OCI-LY1 (cell line): ENCODE measurements at regions not wholly inside any gene's neighbourhood (a gene's known extent, or its start where the extent isn't known, plus 50 kb on each side); places are given as distances from the start of the nearest gene placed in this dataset.
A peak's percentile ranks its signal among the peaks of the same experiment; 100 is the strongest.
"Not testable (repeated sequence)": the region's sequence is repeated elsewhere in the genome, so short reads cannot be mapped to it uniquely, and the experiment has no call there.

Experiments used
- H2AFZ ChIP-seq: fragments of 200-600 bp; sonication (generic), shearing (Covaris generic); 2 replicates; pipeline ENCODE4 v1.6.0; 2014; ENCODE audit warnings: antibody characterized with exemption, mild to moderate bottlenecking, low read length
- H3F3A ChIP-seq: fragments of 200-600 bp; sonication (generic), shearing (Covaris generic); 2 replicates; pipeline ENCODE4 v1.6.0; 2014; ENCODE audit warnings: mild to moderate bottlenecking, antibody characterized with exemption, low read length, moderate library complexity; ENCODE audit not compliant: insufficient read depth
- H3K27ac ChIP-seq: fragments of 200-600 bp; sonication (generic); 2 replicates; pipeline ENCODE4 v1.5.1; 2014; ENCODE audit warnings: low read length, mixed run types, mild to moderate bottlenecking, low read depth; ENCODE audit not compliant: poor library complexity, severe bottlenecking
- H3K27me3 ChIP-seq: fragments of 200-600 bp; sonication (generic); 2 replicates; pipeline ENCODE4 v1.6.0; 2014; ENCODE audit warnings: antibody characterized with exemption, mild to moderate bottlenecking, low read length, moderate library complexity; ENCODE audit not compliant: insufficient read depth
- H3K36me3 ChIP-seq: fragments of 200-600 bp; sonication (generic); 2 replicates; pipeline ENCODE4 v1.6.1; 2014; ENCODE audit warnings: mild to moderate bottlenecking, antibody characterized with exemption, low read length, moderate library complexity, mixed read lengths; ENCODE audit not compliant: insufficient read depth
- H3K4me1 ChIP-seq: fragments of 200-600 bp; sonication (generic); 2 replicates; pipeline ENCODE4 v1.5.1; 2014; ENCODE audit warnings: mild to moderate bottlenecking, low read length, moderate library complexity; ENCODE audit not compliant: insufficient read depth, severe bottlenecking
- H3K4me2 ChIP-seq: fragments of 200-600 bp; sonication (generic), shearing (Covaris generic); 2 replicates; pipeline ENCODE4 v1.6.1; 2014; ENCODE audit warnings: low read length
- H3K4me3 ChIP-seq: fragments of 200-600 bp; sonication (generic); 2 replicates; pipeline ENCODE4 v1.5.1; 2014; ENCODE audit warnings: low read length, low read depth, mild to moderate bottlenecking, mixed read lengths; ENCODE audit not compliant: poor library complexity, severe bottlenecking
- H3K79me2 ChIP-seq: fragments of 200-600 bp; shearing (Covaris generic); 2 replicates; pipeline ENCODE4 v1.6.1; 2016; ENCODE audit warnings: mixed run types, low read length, mixed read lengths; ENCODE audit not compliant: insufficient read depth
- H3K9ac ChIP-seq: fragments of 200-600 bp; sonication (generic), shearing (Covaris generic); 2 replicates; pipeline ENCODE4 v1.6.1; 2014; ENCODE audit warnings: mild to moderate bottlenecking, low read length, mixed read lengths
- H3K9me2 ChIP-seq: fragments of 200-600 bp; sonication (generic), shearing (Covaris generic); 2 replicates; pipeline ENCODE4 v1.6.1; 2014; ENCODE audit warnings: low read depth, mild to moderate bottlenecking, low read length, mixed read lengths
- H3K9me3 ChIP-seq: fragments of 200-600 bp; shearing (Covaris generic); 2 replicates; pipeline ENCODE4 v1.6.1; 2014; ENCODE audit warnings: low read length, mixed read lengths
- H4K20me1 ChIP-seq: fragments of 200-600 bp; sonication (generic), shearing (Covaris generic); 2 replicates; pipeline ENCODE4 v1.6.0; 2016; ENCODE audit warnings: mild to moderate bottlenecking, low read length; ENCODE audit not compliant: insufficient read depth
- CTCF ChIP-seq: fragments of 200-600 bp; sonication (generic), shearing (Covaris generic); IDR thresholded peaks from 2 replicates; pipeline ENCODE4 v1.5.1; 2017; ENCODE audit warnings: mild to moderate bottlenecking, antibody characterized with exemption, low read length, moderate library complexity, mixed read lengths
- EZH2 ChIP-seq: fragments of 200-600 bp; sonication (generic), shearing (Covaris generic); IDR thresholded peaks from 2 replicates; pipeline ENCODE4 v1.8.0; 2017; ENCODE audit warnings: borderline replicate concordance, mixed run types, mild to moderate bottlenecking, antibody characterized with exemption, low read length, moderate library complexity, mixed read lengths

- Histone ChIP-seq H3K36me3 (no peaks in the 10 kb centered on the region; the same call in 1 of the 2 replicates), H3K79me2 (no peaks in the 10 kb centered on the region), H3K4me3 (no peak overlapping the region), H3K27ac (no peak overlapping the region), H3K27me3 (no peaks in the 10 kb centered on the region), H2AFZ (no peak overlapping the region), H3K9ac (no peak overlapping the region), H3K4me2 (no peak overlapping the region), H3K9me3 (peaks cover 14% of the 10 kb centered on the region), H3K4me1 (peaks cover 6% of the 10 kb centered on the region), H4K20me1 (no peaks in the 10 kb centered on the region), H3F3A (no peaks in the 10 kb centered on the region), H3K9me2 (no peaks in the 10 kb centered on the region)
- no peak for TF ChIP-seq EZH2
- TF ChIP-seq CTCF = no peak
These were observed 87.7 kb upstream of the MNS1 start for GRCh38 chr15:56552659-56553058.

GRCh38 chr15:56540570-56540969 is 75.6 kb upstream of the MNS1 start:
- Histone ChIP-seq H3K9me3 (peaks cover 17% of the 10 kb centered on the region), H3K4me1 (peaks cover 46% of the 10 kb centered on the region)
- H3K9ac ChIP-seq, H3K4me3 ChIP-seq, H3K9me2 ChIP-seq, H3K27me3 ChIP-seq, H2AFZ ChIP-seq, H3K79me2 ChIP-seq, H3K36me3 ChIP-seq, H3K4me2 ChIP-seq, H3K27ac ChIP-seq, H3F3A ChIP-seq, H4K20me1 ChIP-seq: not testable (repeated sequence)

GRCh38 chr15:56540157-56540556 is 75.2 kb upstream of the MNS1 start:
- H3K4me1 ChIP-seq = peaks cover 50% of the 10 kb centered on the region
- not testable (repeated sequence) for H3K27me3 ChIP-seq, H3F3A ChIP-seq, H3K4me3 ChIP-seq, H3K36me3 ChIP-seq, H2AFZ ChIP-seq, H3K4me2 ChIP-seq, H3K9me2 ChIP-seq, H4K20me1 ChIP-seq, H3K79me2 ChIP-seq, H3K9ac ChIP-seq
- peaks cover 17% of the 10 kb centered on the region for H3K9me3 ChIP-seq
- H3K27ac ChIP-seq = peak overlapping the region; percentile 100

GRCh38 chr15:56538901-56539545 is 74.1 kb upstream of the MNS1 start:
- peak; percentile 13; the same call in 1 of the 2 replicates for TF ChIP-seq CTCF
- TF ChIP-seq EZH2 = no peak

More at GRCh38 chr15:56538901-56539545, 74.1 kb upstream of the MNS1 start:
- H3K9ac ChIP-seq = peak overlapping the region; percentile 73
- H3K79me2 ChIP-seq = no peaks in the 10 kb centered on the region
- H4K20me1 ChIP-seq = no peaks in the 10 kb centered on the region
- H3K9me2 ChIP-seq = no peaks in the 10 kb centered on the region
- H3K36me3 ChIP-seq = peaks cover 6% of the 10 kb centered on the region; the same call in 1 of the 2 replicates
- peak overlapping the region; percentile 100 for H3K27ac ChIP-seq
- peak overlapping the region; percentile 35 for H3K4me2 ChIP-seq
- no peaks in the 10 kb centered on the region for H3K27me3 ChIP-seq
- peaks cover 9% of the 10 kb centered on the region; the same call in 1 of the 2 replicates for H3F3A ChIP-seq
- 0 out of 2 replicates have a peak, but pooled peaks cover 7% of the 10 kb centered on the region for H3K9me3 ChIP-seq
- H3K4me3 ChIP-seq = no peak overlapping the region
- H3K4me1 ChIP-seq = peaks cover 62% of the 10 kb centered on the region
- peak overlapping the region; percentile 19; the same call in 1 of the 2 replicates for H2AFZ ChIP-seq
